Endothelial cell of umbilical vein (primary cell): ENCODE measurements at regions not wholly inside any gene's neighbourhood (a gene's known extent, or its start where the extent isn't known, plus 50 kb on each side); places are given as distances from the start of the nearest gene placed in this dataset.

Source experiments
- BruUV-seq: library from RNA; stranded (reverse); fragments of 400-500 nt; replicated peaks from 2 replicates; lab custom pipeline; 2021; lab: Mats Ljungman, UMichigan
- CTCF ChIA-PET: fragments of 300-600, 350-600 bp; sonication (Branson Sonifier 250); formaldehyde crosslinking; loops from one replicate; lab custom pipeline; 2021; ENCODE audit warnings: antibody characterized with exemption, inconsistent platforms; lab: Charles Lee
- POLR2A ChIA-PET: fragments of 300-600, 350-600 bp; sonication (Branson Sonifier 250); formaldehyde crosslinking; loops from one replicate; lab custom pipeline; 2021; ENCODE audit warnings: antibody characterized with exemption, inconsistent platforms; lab: Charles Lee
- DNase-seq: peaks from one replicate; pipeline ENCODE4 v3.0.0-alpha.2; 2011; ENCODE audit warnings: low read depth, low spot score
- FAIRE-seq: peaks from 2 replicates; lab custom pipeline; 2011; peaks lifted over from hg19 to GRCh38; lab: Jason Lieb, UNC
- H2AFZ ChIP-seq: 2 replicates; pipeline ENCODE4 v1.6.0; 2012; ENCODE audit warnings: low read depth, low read length, control low read depth, inconsistent platforms
- H3K27ac ChIP-seq: 2 replicates; pipeline ENCODE4 v1.5.1; 2011; ENCODE audit warnings: low read depth, mild to moderate bottlenecking, control low read depth, low read length, moderate library complexity; ENCODE audit not compliant: insufficient read depth
- H3K27me3 ChIP-seq, 2 experiments: 2 replicates each; pipeline versions ENCODE4 v1.6.0 to v1.6.1; 2011; ENCODE audit warnings: low read length in 2 of 2, mixed read lengths in 1 of 2; ENCODE audit not compliant: control insufficient read depth in 2 of 2, insufficient read depth in 2 of 2
- H3K36me3 ChIP-seq, 2 experiments: 2 replicates in 1 of 2; 3 replicates in 1 of 2; pipeline ENCODE4 v1.5.1; 2011; ENCODE audit warnings: low read length in 2 of 2, mild to moderate bottlenecking in 1 of 2, moderate library complexity in 1 of 2; ENCODE audit not compliant: control insufficient read depth in 2 of 2, insufficient read depth in 2 of 2; ENCODE audit errors: extremely low read depth in 1 of 2
- H3K4me1 ChIP-seq: 3 replicates; pipeline ENCODE4 v1.5.1; 2011; ENCODE audit warnings: mild to moderate bottlenecking, low read length; ENCODE audit not compliant: control insufficient read depth, insufficient read depth; ENCODE audit errors: extremely low read depth
- H3K4me2 ChIP-seq: 2 replicates; pipeline ENCODE4 v1.6.1; 2011; ENCODE audit warnings: low read length, control low read depth, mixed read lengths; ENCODE audit not compliant: insufficient read depth
- H3K4me3 ChIP-seq, 3 experiments: fragments of 200-600 bp in 1 of 3; sonication (generic), shearing (Covaris generic) in 1 of 3; replicated peaks in 1 of 3; 2 replicates each; pipeline ENCODE4 v1.5.1; 2011 to 2016; ENCODE audit warnings: control low read depth in 3 of 3, low read length in 3 of 3, mild to moderate bottlenecking in 2 of 3, inconsistent platforms in 1 of 3, low read depth in 1 of 3, moderate library complexity in 1 of 3; ENCODE audit not compliant: insufficient read depth in 1 of 3
- H3K79me2 ChIP-seq: 2 replicates; pipeline ENCODE4 v1.6.0; 2012; ENCODE audit warnings: low read length, inconsistent platforms; ENCODE audit not compliant: control insufficient read depth, insufficient read depth
- H3K9ac ChIP-seq: replicated peaks from 2 replicates; pipeline ENCODE3; 2011; ENCODE audit warnings: low read length, control low read depth; ENCODE audit not compliant: insufficient read depth; ENCODE audit errors: extremely low read depth
- H3K9me1 ChIP-seq: replicated peaks from 3 replicates; pipeline ENCODE4 v1.6.0; 2011; ENCODE audit warnings: mild to moderate bottlenecking, low read length; ENCODE audit not compliant: control insufficient read depth, insufficient read depth; ENCODE audit errors: extremely low read depth
- H3K9me3 ChIP-seq: replicated peaks from 2 replicates; pipeline ENCODE4 v1.5.1; 2012; ENCODE audit warnings: low read length, inconsistent platforms; ENCODE audit not compliant: control insufficient read depth, insufficient read depth
- H4K20me1 ChIP-seq: replicated peaks from 2 replicates; pipeline ENCODE3; 2011; ENCODE audit warnings: mild to moderate bottlenecking, low read length; ENCODE audit not compliant: control insufficient read depth, insufficient read depth; ENCODE audit errors: extremely low read depth
- EZH2 ChIP-seq: IDR thresholded peaks from 2 replicates; pipeline ENCODE4 v1.6.1; 2012; ENCODE audit warnings: borderline replicate concordance, low read depth, mild to moderate bottlenecking, moderate library complexity, low read length, inconsistent platforms; ENCODE audit not compliant: severe bottlenecking
- FOS ChIP-seq: IDR thresholded peaks from 2 replicates; pipeline ENCODE4 v1.6.1; 2011; ENCODE audit warnings: mild to moderate bottlenecking, low read length, moderate library complexity, borderline replicate concordance; ENCODE audit not compliant: insufficient read depth
- GATA2 ChIP-seq: IDR thresholded peaks from 2 replicates; pipeline ENCODE4 v1.7.0; 2011; ENCODE audit warnings: low read depth, mild to moderate bottlenecking, moderate library complexity, mixed read lengths, low read length; ENCODE audit not compliant: insufficient read length, insufficient read depth
- JUN ChIP-seq: IDR thresholded peaks from 2 replicates; pipeline ENCODE4 v1.6.1; 2011; ENCODE audit warnings: borderline replicate concordance, low read depth; ENCODE audit not compliant: insufficient read length, insufficient read depth
- MYC ChIP-seq: IDR thresholded peaks from one replicate; pipeline ENCODE4 v1.6.1; 2011; ENCODE audit warnings: mild to moderate bottlenecking, low read depth, low read length
- POLR2A ChIP-seq: IDR thresholded peaks from 2 replicates; pipeline ENCODE4 v1.6.1; 2012; ENCODE audit warnings: low read depth, mild to moderate bottlenecking, control low read depth, low read length
- POLR2AphosphoS5 ChIP-seq: IDR thresholded peaks from 2 replicates; pipeline ENCODE4 v1.6.1; 2012; ENCODE audit warnings: low read depth, mild to moderate bottlenecking, control low read depth, low read length, moderate library complexity; ENCODE audit not compliant: insufficient read depth
- dilution Hi-C: fragments of 300-500 bp; cut with MboI; formaldehyde crosslinking; loops from one replicate; pipeline ENCODE4 v1.15.0; 2019; ENCODE audit warnings: low sequenced_read_pairs; ENCODE audit not compliant: extremely low pct_ligation_motif_present
- intact Hi-C: fragments of 100-400 bp; cut with micrococcal nuclease; formaldehyde crosslinking; loops from one replicate; pipeline ENCODE4 v1.10.0; 2022
- TF ChIP-seq, protein P1 (sequence below): IDR thresholded peaks from 2 replicates; pipeline ENCODE4 v1.6.1; 2011; ENCODE audit not compliant: insufficient read depth, insufficient read length
- TF ChIP-seq, protein P2 (sequence below), 2 donors: IDR thresholded peaks; 1 replicate in 1 of 2; 2 replicates in 1 of 2; pipeline ENCODE4 v1.5.1; 2011; ENCODE audit warnings: low read length in 2 of 2, mild to moderate bottlenecking in 2 of 2, moderate library complexity in 2 of 2, control low read depth in 1 of 2, inconsistent platforms in 1 of 2, low read depth in 1 of 2; ENCODE audit not compliant: insufficient read depth in 1 of 2; ENCODE audit errors: extremely low read depth in 1 of 2

GRCh38 chr5:36440300-36440699, 138.6 kb upstream of the RANBP3L start:
- TF ChIP-seq POLR2A (no peak), FOS (no peak), MYC (no peak), POLR2AphosphoS5 (no peak), JUN (no peak), EZH2 (no peak), GATA2 (no peak)
- TF ChIP-seq, protein P1, sequence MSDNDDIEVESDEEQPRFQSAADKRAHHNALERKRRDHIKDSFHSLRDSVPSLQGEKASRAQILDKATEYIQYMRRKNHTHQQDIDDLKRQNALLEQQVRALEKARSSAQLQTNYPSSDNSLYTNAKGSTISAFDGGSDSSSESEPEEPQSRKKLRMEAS, result no peak
- TF ChIP-seq, protein P2, sequence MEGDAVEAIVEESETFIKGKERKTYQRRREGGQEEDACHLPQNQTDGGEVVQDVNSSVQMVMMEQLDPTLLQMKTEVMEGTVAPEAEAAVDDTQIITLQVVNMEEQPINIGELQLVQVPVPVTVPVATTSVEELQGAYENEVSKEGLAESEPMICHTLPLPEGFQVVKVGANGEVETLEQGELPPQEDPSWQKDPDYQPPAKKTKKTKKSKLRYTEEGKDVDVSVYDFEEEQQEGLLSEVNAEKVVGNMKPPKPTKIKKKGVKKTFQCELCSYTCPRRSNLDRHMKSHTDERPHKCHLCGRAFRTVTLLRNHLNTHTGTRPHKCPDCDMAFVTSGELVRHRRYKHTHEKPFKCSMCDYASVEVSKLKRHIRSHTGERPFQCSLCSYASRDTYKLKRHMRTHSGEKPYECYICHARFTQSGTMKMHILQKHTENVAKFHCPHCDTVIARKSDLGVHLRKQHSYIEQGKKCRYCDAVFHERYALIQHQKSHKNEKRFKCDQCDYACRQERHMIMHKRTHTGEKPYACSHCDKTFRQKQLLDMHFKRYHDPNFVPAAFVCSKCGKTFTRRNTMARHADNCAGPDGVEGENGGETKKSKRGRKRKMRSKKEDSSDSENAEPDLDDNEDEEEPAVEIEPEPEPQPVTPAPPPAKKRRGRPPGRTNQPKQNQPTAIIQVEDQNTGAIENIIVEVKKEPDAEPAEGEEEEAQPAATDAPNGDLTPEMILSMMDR (IDR thresholded peaks at IDR 0.05; ENCODE audit: extremely low read depth in 1 of 2, insufficient read depth in 1 of 2, low read depth in 1 of 2, low read length in 2 of 2), result no peak
- H2AFZ ChIP-seq, result no peak overlapping the region
- POLR2A ChIA-PET, result no interaction called here
- no peak overlapping the region for H3K27ac ChIP-seq
- H3K4me1 ChIP-seq, result no peaks in the 10 kb centered on the region
- no peak overlapping the region for H3K9ac ChIP-seq
- H3K27me3 ChIP-seq, result no peaks in the 10 kb centered on the region
- intact Hi-C loops, result no loop called here
- H3K36me3 ChIP-seq, result no peaks in the 10 kb centered on the region
- H3K9me3 ChIP-seq, result no peaks in the 10 kb centered on the region
- dilution Hi-C loops, result no loop called here
- H3K4me2 ChIP-seq, result no peak overlapping the region
- FAIRE-seq (no peak), DNase-seq (no peak)
- BruUV-seq, result no TSS peak
- no peaks in the 10 kb centered on the region for H3K9me1 ChIP-seq
- H3K79me2 ChIP-seq, result no peaks in the 10 kb centered on the region
- CTCF ChIA-PET, result interaction anchor here (0.8 kb wide), 1 partner anchor 61 kb away, joined by 3 read pairs; no protein-coding TSS in a partner anchor
- no peaks in the 10 kb centered on the region for H4K20me1 ChIP-seq
- H3K4me3 ChIP-seq, result no peak overlapping the region
